Left hindlimb (tissue), 1 donor: ENCODE measurements at regions not wholly inside any gene's neighbourhood (a gene's known extent, or its start where the extent isn't known, plus 50 kb on each side); places are given as distances from the start of the nearest gene placed in this dataset.

Source experiments
- DNase-seq: peaks from one replicate; pipeline ENCODE4 v3.0.0-alpha.2; 2018

- DNase-seq, result no peak
Observed at GRCh38 chr11:91209751-91210150, 986.9 kb upstream of the CHORDC1 start.

- no peak for DNase-seq
Observed at GRCh38 chr11:91209306-91209705, 986.5 kb upstream of the CHORDC1 start.

- no peak for DNase-seq
Observed at GRCh38 chr11:91199866-91200265, 977.0 kb upstream of the CHORDC1 start.

- no peak for DNase-seq
Observed at GRCh38 chr11:91194546-91194945, 971.7 kb upstream of the CHORDC1 start.

GRCh38 chr11:91188484-91188883 lies 965.6 kb upstream of the CHORDC1 start:
- DNase-seq, result no peak

GRCh38 chr11:91187314-91187713 lies 964.5 kb upstream of the CHORDC1 start:
- no peak for DNase-seq

- DNase-seq, result no peak
Observed at GRCh38 chr11:91178366-91178765, 955.5 kb upstream of the CHORDC1 start.

- DNase-seq, result no peak
Observed at GRCh38 chr11:91174734-91175133, 951.9 kb upstream of the CHORDC1 start.

GRCh38 chr11:91174193-91174592 lies 951.3 kb upstream of the CHORDC1 start:
- DNase-seq, result no peak

GRCh38 chr11:91173701-91174100 lies 950.9 kb upstream of the CHORDC1 start:
- no peak for DNase-seq

- no peak for DNase-seq
Observed at GRCh38 chr11:91170711-91171110, 947.9 kb upstream of the CHORDC1 start.

GRCh38 chr11:91164452-91164822 lies 941.6 kb upstream of the CHORDC1 start:
- DNase-seq, result no peak

- DNase-seq, result no peak
Observed at GRCh38 chr11:91163619-91164451, 941.0 kb upstream of the CHORDC1 start.

- DNase-seq, result no peak
Observed at GRCh38 chr11:91160661-91161060, 937.8 kb upstream of the CHORDC1 start.

- no peak for DNase-seq
Observed at GRCh38 chr11:91158891-91159537, 936.2 kb upstream of the CHORDC1 start.

- DNase-seq, result no peak
Observed at GRCh38 chr11:91158297-91158696, 935.4 kb upstream of the CHORDC1 start.

- no peak for DNase-seq
Observed at GRCh38 chr11:91156041-91156440, 933.2 kb upstream of the CHORDC1 start.

- DNase-seq, result no peak
Observed at GRCh38 chr11:91147885-91148284, 925.0 kb upstream of the CHORDC1 start.

GRCh38 chr11:91141655-91142054 lies 918.8 kb upstream of the CHORDC1 start:
- no peak for DNase-seq

- no peak for DNase-seq
Observed at GRCh38 chr11:91136631-91137030, 913.8 kb upstream of the CHORDC1 start.

- DNase-seq, result no peak
Observed at GRCh38 chr11:91133361-91133760, 910.5 kb upstream of the CHORDC1 start.

- no peak for DNase-seq
Observed at GRCh38 chr11:91129596-91129995, 906.7 kb upstream of the CHORDC1 start.

GRCh38 chr11:91124363-91124762 lies 901.5 kb upstream of the CHORDC1 start:
- no peak for DNase-seq

- no peak for DNase-seq
Observed at GRCh38 chr11:91115116-91115515, 892.3 kb upstream of the CHORDC1 start.

- no peak for DNase-seq
Observed at GRCh38 chr11:91104237-91104636, 881.4 kb upstream of the CHORDC1 start.
